ENCODE measurements at regions not wholly inside any gene's neighbourhood (a gene's known extent, or its start where the extent isn't known, plus 50 kb on each side); places are given as distances from the start of the nearest gene placed in this dataset.

DNA sequence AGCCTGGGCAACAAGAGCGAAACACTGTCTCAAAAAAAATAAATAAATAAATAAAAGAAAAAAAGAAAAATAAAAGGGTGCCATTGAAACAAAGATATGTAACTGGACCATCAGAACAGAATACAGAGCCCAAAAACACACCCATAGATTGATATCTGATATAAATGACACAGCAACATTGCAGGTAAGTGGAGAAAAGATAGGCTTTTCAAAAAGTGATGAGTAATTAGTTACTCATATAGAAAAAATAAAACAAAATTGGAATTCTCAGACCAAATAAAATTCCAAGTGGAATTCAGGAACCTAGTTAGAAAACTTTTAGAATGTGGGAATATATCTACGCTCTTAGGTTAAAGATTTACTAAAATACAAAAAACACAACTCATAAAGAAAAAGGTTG is 60.6 kb upstream of the CHD6 start:
- Mint-ChIP-seq H3K27ac (ENCODE audit: unreplicated experiment) (no peak overlapping the region), H3K9me3 (ENCODE audit: low read depth, unreplicated experiment) (no peaks in the 10 kb centered on the region), H3K27me3 (ENCODE audit: unreplicated experiment) (peaks cover 28% of the 10 kb centered on the region), H3K36me3 (ENCODE audit: insufficient read depth, unreplicated experiment) (no peaks in the 10 kb centered on the region), H3K4me1 (ENCODE audit: low read depth, unreplicated experiment) (no peaks in the 10 kb centered on the region), H3K4me3 (ENCODE audit: low read depth, unreplicated experiment) (no peak overlapping the region)
- intact Hi-C loops (cut with micrococcal nuclease; ENCODE audit: unreplicated experiment), result no loop called here
- BruUV-seq (replicated peaks), result no TSS peak
- CTCF ChIA-PET, result no interaction called here
- no peak for DNase-seq
- TF ChIP-seq CTCF (IDR thresholded peaks at IDR 0.05; ENCODE audit: unreplicated experiment), result no peak

- Mint-ChIP-seq H3K9me3 (ENCODE audit: low read depth, unreplicated experiment) (no peaks in the 10 kb centered on the region), H3K36me3 (ENCODE audit: insufficient read depth, unreplicated experiment) (peaks cover 3% of the 10 kb centered on the region), H3K4me1 (ENCODE audit: low read depth, unreplicated experiment) (peaks cover 12% of the 10 kb centered on the region), H3K27ac (ENCODE audit: unreplicated experiment) (no peak overlapping the region), H3K4me3 (ENCODE audit: low read depth, unreplicated experiment) (no peak overlapping the region), H3K27me3 (ENCODE audit: unreplicated experiment) (peaks cover 59% of the 10 kb centered on the region)
- CTCF ChIA-PET, result no interaction called here
- TF ChIP-seq CTCF (IDR thresholded peaks at IDR 0.05; ENCODE audit: unreplicated experiment), result no peak
- no TSS peak for BruUV-seq (replicated peaks)
- intact Hi-C loops (cut with micrococcal nuclease; ENCODE audit: unreplicated experiment), result no loop called here
- DNase-seq, result no peak
Observed at GRCh38 chr20:41672282-41672681, 54.1 kb upstream of the CHD6 start.

- BruUV-seq (replicated peaks), result no TSS peak
- CTCF ChIA-PET, result no interaction called here
Observed at GRCh38 chr20:41671143-41671542, 53.0 kb upstream of the CHD6 start.

GRCh38 chr20:41670631-41671030 is 52.5 kb upstream of the CHD6 start:
- DNase-seq, result no peak
- Mint-ChIP-seq H3K27me3 (ENCODE audit: unreplicated experiment) (peaks cover 43% of the 10 kb centered on the region), H3K9me3 (ENCODE audit: low read depth, unreplicated experiment) (no peaks in the 10 kb centered on the region), H3K4me3 (ENCODE audit: low read depth, unreplicated experiment) (no peak overlapping the region), H3K4me1 (ENCODE audit: low read depth, unreplicated experiment) (peaks cover 12% of the 10 kb centered on the region), H3K27ac (ENCODE audit: unreplicated experiment) (no peak overlapping the region), H3K36me3 (ENCODE audit: insufficient read depth, unreplicated experiment) (peaks cover 3% of the 10 kb centered on the region)
- intact Hi-C loops (cut with micrococcal nuclease; ENCODE audit: unreplicated experiment), result no loop called here
- no peak for TF ChIP-seq CTCF (IDR thresholded peaks at IDR 0.05; ENCODE audit: unreplicated experiment)
- no TSS peak for BruUV-seq (replicated peaks)
- CTCF ChIA-PET, result no interaction called here

More at GRCh38 chr20:41671143-41671542, 53.0 kb upstream of the CHD6 start:
- Mint-ChIP-seq H3K27ac (ENCODE audit: unreplicated experiment) (no peak overlapping the region), H3K27me3 (ENCODE audit: unreplicated experiment) (peaks cover 49% of the 10 kb centered on the region), H3K9me3 (ENCODE audit: low read depth, unreplicated experiment) (no peaks in the 10 kb centered on the region), H3K4me3 (ENCODE audit: low read depth, unreplicated experiment) (no peak overlapping the region), H3K36me3 (ENCODE audit: insufficient read depth, unreplicated experiment) (peaks cover 3% of the 10 kb centered on the region), H3K4me1 (ENCODE audit: low read depth, unreplicated experiment) (peaks cover 12% of the 10 kb centered on the region)
- DNase-seq, result no peak
- TF ChIP-seq CTCF (IDR thresholded peaks at IDR 0.05; ENCODE audit: unreplicated experiment), result no peak
- intact Hi-C loops (cut with micrococcal nuclease; ENCODE audit: unreplicated experiment), result no loop called here

Data from Calu3 (cell line).